A673 (cell line): ENCODE measurements at regions not wholly inside any gene's neighbourhood (a gene's known extent, or its start where the extent isn't known, plus 50 kb on each side); places are given as distances from the start of the nearest gene placed in this dataset.

Source experiments
- EZH2 ChIP-seq: fragments of 200-600 bp; sonication (generic); IDR thresholded peaks from 2 replicates; pipeline ENCODE4 v1.6.1; 2017; ENCODE audit warnings: borderline replicate concordance, low read depth, mild to moderate bottlenecking, mixed read lengths, antibody characterized with exemption, low read length; ENCODE audit not compliant: poor library complexity, severe bottlenecking
- TF ChIP-seq, protein P1 (sequence below): fragments of 300-800, 200-600 bp; sonication (generic); conservative IDR thresholded peaks from 2 replicates; pipeline ENCODE4 v1.5.1; 2017; ENCODE audit warnings: low read depth, mild to moderate bottlenecking, antibody characterized with exemption, low read length, moderate library complexity, mixed read lengths

DNA sequence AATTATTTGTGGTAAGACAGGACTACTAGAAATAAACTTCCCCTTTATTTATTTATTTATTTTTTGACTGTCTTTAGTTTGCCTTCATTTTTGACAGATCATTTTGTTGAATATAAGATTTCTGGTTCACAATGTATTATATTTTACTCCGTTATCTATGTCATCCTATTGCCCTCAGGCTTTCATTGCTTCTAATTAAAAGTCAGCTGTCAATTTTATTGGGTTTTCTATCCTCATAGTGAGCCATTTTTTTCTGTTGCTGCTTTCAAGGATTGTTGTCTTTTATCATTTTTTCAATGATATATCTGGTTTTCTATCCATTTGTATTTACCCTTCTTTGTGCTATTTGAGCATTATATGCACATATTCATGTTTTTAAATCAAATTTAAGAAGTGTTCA is 866.2 kb downstream of the LRRIQ3 start:
- TF ChIP-seq, protein P1, sequence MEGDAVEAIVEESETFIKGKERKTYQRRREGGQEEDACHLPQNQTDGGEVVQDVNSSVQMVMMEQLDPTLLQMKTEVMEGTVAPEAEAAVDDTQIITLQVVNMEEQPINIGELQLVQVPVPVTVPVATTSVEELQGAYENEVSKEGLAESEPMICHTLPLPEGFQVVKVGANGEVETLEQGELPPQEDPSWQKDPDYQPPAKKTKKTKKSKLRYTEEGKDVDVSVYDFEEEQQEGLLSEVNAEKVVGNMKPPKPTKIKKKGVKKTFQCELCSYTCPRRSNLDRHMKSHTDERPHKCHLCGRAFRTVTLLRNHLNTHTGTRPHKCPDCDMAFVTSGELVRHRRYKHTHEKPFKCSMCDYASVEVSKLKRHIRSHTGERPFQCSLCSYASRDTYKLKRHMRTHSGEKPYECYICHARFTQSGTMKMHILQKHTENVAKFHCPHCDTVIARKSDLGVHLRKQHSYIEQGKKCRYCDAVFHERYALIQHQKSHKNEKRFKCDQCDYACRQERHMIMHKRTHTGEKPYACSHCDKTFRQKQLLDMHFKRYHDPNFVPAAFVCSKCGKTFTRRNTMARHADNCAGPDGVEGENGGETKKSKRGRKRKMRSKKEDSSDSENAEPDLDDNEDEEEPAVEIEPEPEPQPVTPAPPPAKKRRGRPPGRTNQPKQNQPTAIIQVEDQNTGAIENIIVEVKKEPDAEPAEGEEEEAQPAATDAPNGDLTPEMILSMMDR = no peak
- TF ChIP-seq EZH2 = no peak
